PC-3 (cell line): ENCODE measurements at regions not wholly inside any gene's neighbourhood (a gene's known extent, or its start where the extent isn't known, plus 50 kb on each side); places are given as distances from the start of the nearest gene placed in this dataset.
"Not testable (repeated sequence)": the region's sequence is repeated elsewhere in the genome, so short reads cannot be mapped to it uniquely, and the experiment has no call there.

ENCODE experiments used
- ATAC-seq: fragments of 200-7000 bp; cut with Tn5 transposase; 2 replicates; pipeline ENCODE4 v1.9.1; 2020; ENCODE audit warnings: mild to moderate bottlenecking, moderate library complexity
- BruUV-seq: library from RNA; stranded (reverse); fragments of 400-500 nt; replicated peaks from 2 replicates; lab custom pipeline; 2021; lab: Mats Ljungman, UMichigan
- CTCF ChIA-PET: fragments of 300-600 bp; sonication (Branson Sonifier 250); formaldehyde crosslinking; loops from one replicate; lab custom pipeline; 2022; ENCODE audit warnings: antibody characterized with exemption; lab: Charles Lee
- POLR2A ChIA-PET: fragments of 300-600 bp; sonication (Branson Sonifier 250); formaldehyde crosslinking; loops from one replicate; lab custom pipeline; 2022; ENCODE audit warnings: antibody characterized with exemption; ENCODE audit not compliant: unreplicated experiment; lab: Charles Lee
- DNase-seq: peaks from one replicate; pipeline ENCODE4 v3.0.0-alpha.2; 2015
- H2AFZ ChIP-seq: fragments of 300-600 bp; sonication (generic); 2 replicates; pipeline ENCODE4 v1.6.0; 2016; ENCODE audit warnings: antibody characterized with exemption, low read length
- H3F3A ChIP-seq: fragments of 300-600 bp; sonication (generic); one replicate; pipeline ENCODE4 v1.6.0; 2017; ENCODE audit warnings: antibody characterized with exemption, low read length, control low read depth, mild to moderate bottlenecking; ENCODE audit not compliant: unreplicated experiment
- H3K27ac ChIP-seq: fragments of 300-600 bp; sonication (generic); 2 replicates; pipeline ENCODE4 v1.5.1; 2016; ENCODE audit warnings: mild to moderate bottlenecking, low read length
- H3K27me3 ChIP-seq: fragments of 300-600 bp; sonication (generic); 2 replicates; pipeline ENCODE4 v1.6.1; 2016; ENCODE audit warnings: low read length, mixed read lengths
- H3K36me3 ChIP-seq: fragments of 300-600 bp; sonication (generic); 2 replicates; pipeline ENCODE4 v1.6.1; 2016; ENCODE audit warnings: low read depth, mixed run types, low read length, mixed read lengths
- H3K4me1 ChIP-seq: fragments of 300-600 bp; sonication (generic); 2 replicates; pipeline ENCODE4 v1.5.1; 2016; ENCODE audit warnings: low read length; ENCODE audit not compliant: insufficient read depth
- H3K4me2 ChIP-seq: fragments of 300-600 bp; sonication (generic); 2 replicates; pipeline ENCODE4 v1.6.0; 2016; ENCODE audit warnings: low read length
- H3K4me3 ChIP-seq: fragments of 300-600 bp; sonication (generic); 2 replicates; pipeline ENCODE4 v1.5.1; 2016; ENCODE audit warnings: mild to moderate bottlenecking, low read length, mixed read lengths
- H3K79me2 ChIP-seq: fragments of 300-600 bp; sonication (generic); 2 replicates; pipeline ENCODE4 v1.6.1; 2017; ENCODE audit warnings: low read length, mixed read lengths
- H3K9ac ChIP-seq: fragments of 300-600 bp; sonication (generic); 2 replicates; pipeline ENCODE4 v1.6.0; 2016; ENCODE audit warnings: mild to moderate bottlenecking, low read length
- H3K9me2 ChIP-seq: fragments of 300-600 bp; sonication (generic); replicated peaks from 2 replicates; pipeline ENCODE4 v1.6.1; 2016; ENCODE audit warnings: mixed run types, low read length, mixed read lengths
- H3K9me3 ChIP-seq: fragments of 300-600 bp; sonication (generic); 2 replicates; pipeline ENCODE4 v1.6.1; 2016; ENCODE audit warnings: low read length, mixed read lengths
- H4K20me1 ChIP-seq: fragments of 300-600 bp; sonication (generic); 2 replicates; pipeline ENCODE4 v1.6.1; 2016; ENCODE audit warnings: low read length, mixed read lengths
- intact Hi-C: fragments of 100-400 bp; cut with micrococcal nuclease; formaldehyde crosslinking; loops from 2 replicates; pipeline ENCODE4 v1.9.0; 2023

DNA sequence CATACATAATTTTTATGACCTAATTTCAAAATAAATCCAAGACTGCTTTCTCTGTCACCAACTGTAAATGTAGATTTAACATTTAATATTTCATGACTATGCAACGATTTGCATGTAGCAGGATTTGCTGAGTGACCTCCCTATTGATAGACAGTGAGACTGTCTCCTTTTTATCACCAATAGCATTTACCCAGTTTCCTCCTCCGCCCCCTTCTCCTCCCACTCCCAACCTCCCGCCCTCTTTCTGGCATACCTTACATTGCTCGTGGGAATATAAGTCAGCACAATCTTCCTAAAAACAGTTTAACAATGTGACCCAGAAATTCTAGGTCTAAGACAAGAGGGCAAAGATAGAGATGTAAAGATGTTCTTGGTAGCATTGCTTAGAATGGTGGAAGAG, 55.1 kb upstream of the NOMO2 start:
- H3K27me3 ChIP-seq, DNase-seq, BruUV-seq, POLR2A ChIA-PET, H3K9me3 ChIP-seq, CTCF ChIA-PET, H3K9me2 ChIP-seq, H3K9ac ChIP-seq, H2AFZ ChIP-seq, intact Hi-C loops, H3K79me2 ChIP-seq, H3K4me3 ChIP-seq, H3K27ac ChIP-seq, ATAC-seq, H3F3A ChIP-seq, H3K36me3 ChIP-seq, H4K20me1 ChIP-seq, H3K4me1 ChIP-seq, H3K4me2 ChIP-seq: not testable (repeated sequence)

DNA sequence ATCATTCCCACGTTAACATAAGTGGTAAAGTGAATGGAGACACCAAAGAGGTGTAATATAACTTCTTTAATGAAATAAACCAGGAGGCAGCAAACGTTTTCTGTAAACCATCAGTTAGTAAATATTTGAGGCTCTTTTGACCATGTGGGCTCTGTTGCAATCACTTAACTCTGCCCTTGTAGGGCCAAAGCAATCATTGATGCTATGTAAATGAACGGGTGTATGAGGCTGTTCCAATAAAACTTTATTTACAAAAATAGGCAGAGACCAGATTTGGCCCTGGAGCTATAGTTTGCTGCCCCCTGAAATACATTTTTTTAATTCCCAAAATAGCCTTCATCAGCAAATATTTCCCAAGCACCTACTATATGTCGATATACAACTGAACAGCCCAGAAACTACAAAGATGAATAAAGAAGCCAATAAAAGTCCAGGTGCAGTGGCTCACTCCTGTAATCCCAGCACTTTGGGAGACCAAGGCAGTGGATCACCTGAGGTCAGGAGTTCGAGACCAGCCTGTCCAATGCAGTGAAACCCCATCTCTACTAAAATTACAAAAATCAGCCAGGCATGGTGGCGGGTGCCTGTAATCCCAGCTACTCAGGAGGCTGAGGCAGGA, 54.3 kb upstream of the NOMO2 start:
- H3K79me2 ChIP-seq, H2AFZ ChIP-seq, H3K27me3 ChIP-seq, H3K27ac ChIP-seq, H3K36me3 ChIP-seq, H3K4me2 ChIP-seq, BruUV-seq, H3K4me1 ChIP-seq, H3K4me3 ChIP-seq, ATAC-seq, H3K9ac ChIP-seq, H3K9me3 ChIP-seq, H4K20me1 ChIP-seq, intact Hi-C loops, CTCF ChIA-PET, H3K9me2 ChIP-seq, H3F3A ChIP-seq, DNase-seq, POLR2A ChIA-PET: not testable (repeated sequence)
